CD14-positive monocyte (primary cell): ENCODE measurements at regions not wholly inside any gene's neighbourhood (a gene's known extent, or its start where the extent isn't known, plus 50 kb on each side); places are given as distances from the start of the nearest gene placed in this dataset.

Experiments used
- DNase-seq, 3 donors: peaks; one replicate each; pipeline ENCODE4 v3.0.0-alpha.2; 2011 to 2022
- H2AFZ ChIP-seq: 2 replicates; pipeline ENCODE4 v1.6.0; 2012; ENCODE audit warnings: mild to moderate bottlenecking, low read depth, low read length, inconsistent platforms; ENCODE audit not compliant: insufficient read depth, poor library complexity, severe bottlenecking
- H3K27ac ChIP-seq, 2 donors: 1 replicate in 1 of 2; 2 replicates in 1 of 2; pipeline ENCODE4 v1.5.1; 2012 to 2013; ENCODE audit warnings: low read length in 2 of 2, control low read depth in 1 of 2, inconsistent platforms in 1 of 2, low read depth in 1 of 2, mild to moderate bottlenecking in 1 of 2
- H3K27me3 ChIP-seq, 2 donors: one replicate each; pipeline versions ENCODE4 v1.6.0 to v1.6.1; 2011 to 2013; ENCODE audit warnings: low read length in 2 of 2; ENCODE audit not compliant: control insufficient read depth in 2 of 2, insufficient read depth in 2 of 2
- H3K36me3 ChIP-seq, 2 donors: replicated peaks in 1 of 2; 1 replicate in 1 of 2; 2 replicates in 1 of 2; pipeline versions ENCODE4 v1.5.1 to v1.6.1; 2012 to 2013; ENCODE audit warnings: low read length in 2 of 2, control low read depth in 1 of 2, inconsistent platforms in 1 of 2, mild to moderate bottlenecking in 1 of 2; ENCODE audit not compliant: insufficient read depth in 2 of 2, control insufficient read depth in 1 of 2
- H3K4me1 ChIP-seq, 2 donors: 1 replicate in 1 of 2; 2 replicates in 1 of 2; pipeline versions ENCODE4 v1.5.1 to v1.6.1; 2012 to 2013; ENCODE audit warnings: low read length in 2 of 2, control low read depth in 1 of 2, inconsistent platforms in 1 of 2, mild to moderate bottlenecking in 1 of 2, moderate library complexity in 1 of 2; ENCODE audit not compliant: insufficient read depth in 2 of 2, control insufficient read depth in 1 of 2
- H3K4me2 ChIP-seq: replicated peaks from 2 replicates; pipeline ENCODE3; 2012; ENCODE audit warnings: low read length, moderate library complexity, mild to moderate bottlenecking; ENCODE audit not compliant: poor library complexity, severe bottlenecking; ENCODE audit errors: extremely low read depth
- H3K4me3 ChIP-seq, 3 experiments: fragments of 200-600 bp in 1 of 3; sonication (generic) in 1 of 3; replicated peaks in 1 of 3; 1 replicate in 2 of 3; 2 replicates in 1 of 3; pipeline ENCODE4 v1.5.1; 2011 to 2013; ENCODE audit warnings: low read length in 3 of 3, mild to moderate bottlenecking in 3 of 3, control low read depth in 2 of 3, low read depth in 2 of 3, inconsistent platforms in 1 of 3, moderate library complexity in 1 of 3
- H3K79me2 ChIP-seq: 2 replicates; pipeline ENCODE4 v1.6.0; 2012; ENCODE audit warnings: mild to moderate bottlenecking, control low read depth, inconsistent platforms, low read length, moderate library complexity; ENCODE audit not compliant: insufficient read depth
- H3K9ac ChIP-seq: 2 replicates; pipeline ENCODE4 v1.6.0; 2017; ENCODE audit warnings: low read length, mild to moderate bottlenecking; ENCODE audit not compliant: insufficient read depth, poor library complexity, severe bottlenecking
- H3K9me3 ChIP-seq, 2 donors: replicated peaks in 1 of 2; 1 replicate in 1 of 2; 2 replicates in 1 of 2; pipeline versions ENCODE4 v1.5.1 to v1.6.1; 2012 to 2013; ENCODE audit warnings: low read length in 2 of 2, control low read depth in 1 of 2; ENCODE audit not compliant: control insufficient read depth in 1 of 2, insufficient read depth in 1 of 2
- H4K20me1 ChIP-seq: 2 replicates; pipeline ENCODE4 v1.6.0; 2012; ENCODE audit warnings: mild to moderate bottlenecking, low read length, control low read depth, moderate library complexity; ENCODE audit not compliant: insufficient read depth
- H3K27ac Mint-ChIP-seq, 7 donors: one replicate each; pipeline ENCODE4 v1.8.0; 2020; ENCODE audit warnings: mild to moderate bottlenecking in 7 of 7, mixed read lengths in 7 of 7, moderate library complexity in 6 of 7, inconsistent platforms in 2 of 7
- H3K27me3 Mint-ChIP-seq, 3 donors: one replicate each; pipeline ENCODE4 v1.8.0; 2021 to 2022; ENCODE audit warnings: low read depth in 3 of 3, mild to moderate bottlenecking in 3 of 3, mixed read lengths in 3 of 3, moderate library complexity in 3 of 3, inconsistent platforms in 1 of 3
- H3K36me3 Mint-ChIP-seq, 2 donors: one replicate each; pipeline ENCODE4 v1.8.0; 2020; ENCODE audit warnings: mixed read lengths in 2 of 2, inconsistent platforms in 1 of 2, mild to moderate bottlenecking in 1 of 2
- H3K4me1 Mint-ChIP-seq: one replicate; pipeline ENCODE4 v1.8.0; 2020; ENCODE audit warnings: mild to moderate bottlenecking, mixed read lengths
- H3K4me3 Mint-ChIP-seq, 2 donors: one replicate each; pipeline ENCODE4 v1.8.0; 2020; ENCODE audit warnings: mild to moderate bottlenecking in 2 of 2, mixed read lengths in 2 of 2, moderate library complexity in 1 of 2
- H3K9me3 Mint-ChIP-seq, 7 donors: one replicate each; pipeline ENCODE4 v1.8.0; 2020 to 2022; ENCODE audit warnings: mixed read lengths in 7 of 7, mild to moderate bottlenecking in 6 of 7, moderate library complexity in 6 of 7, inconsistent platforms in 2 of 7
- CTCF ChIP-seq: fragments of 200-600 bp; IDR thresholded peaks from one replicate; pipeline ENCODE4 v1.8.0; 2022; ENCODE audit warnings: antibody characterized with exemption, mild to moderate bottlenecking
- WGBS: methylation state at CpG from one replicate; pipeline ENCODE4 v1.1.5; 2013; ENCODE audit warnings: missing lambda C conversion rate; ENCODE audit not compliant: insufficient coverage; 5-methylcytosine and 5-hydroxymethylcytosine counted together
- intact Hi-C, 2 donors: fragments of 100-400 bp; cut with micrococcal nuclease; formaldehyde crosslinking; loops; one replicate each; pipeline versions ENCODE4 v1.15.0 to v1.15.1; 2023

DNA sequence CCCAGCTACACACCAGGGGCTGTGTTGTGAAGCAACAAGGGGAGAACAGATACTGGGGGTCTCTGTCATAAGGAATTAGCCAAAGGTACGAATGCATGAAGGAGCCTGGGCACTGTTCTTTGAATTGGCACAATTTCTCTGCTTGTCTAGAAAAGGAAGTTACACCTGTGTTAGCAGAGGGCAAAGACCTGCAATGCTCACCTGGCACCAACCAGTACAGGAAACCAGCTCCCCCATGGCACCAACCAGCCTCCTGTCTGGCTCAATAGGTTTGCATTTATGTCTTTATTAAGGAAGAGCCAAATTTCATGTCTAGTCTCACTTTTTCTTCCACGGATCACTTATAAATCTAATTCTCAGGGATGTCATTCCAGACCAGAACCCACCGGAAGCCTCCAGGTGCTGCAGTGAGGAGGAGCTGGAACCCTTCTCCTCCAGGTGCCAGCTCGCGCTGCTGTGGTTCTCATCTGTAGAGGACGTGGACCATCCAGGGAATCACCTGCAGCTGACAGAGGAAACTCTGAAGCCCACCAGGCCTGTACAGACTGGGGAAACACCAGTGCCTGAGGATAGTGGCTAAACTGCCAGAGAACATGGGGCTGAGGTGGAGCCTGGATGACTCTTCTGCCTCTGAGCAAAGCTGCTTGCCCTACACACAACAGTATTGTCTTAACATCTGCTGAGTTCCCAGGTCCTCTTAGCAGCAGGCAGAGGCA is 113.4 kb upstream of the TRIM2 start:
- Histone ChIP-seq H3K36me3 (no peaks in the 10 kb centered on the region), H3K27ac (no peak overlapping the region), H3K9ac (no peak overlapping the region), H3K4me1 (no peaks in the 10 kb centered on the region), H4K20me1 (no peaks in the 10 kb centered on the region), H3K9me3 (no peaks in the 10 kb centered on the region), H3K27me3 (no peaks in the 10 kb centered on the region), H3K79me2 (no peaks in the 10 kb centered on the region), H3K4me3 (no peak overlapping the region), H2AFZ (no peak overlapping the region), H3K4me2 (no peak overlapping the region)
- Mint-ChIP-seq H3K36me3 (no peaks in the 10 kb centered on the region), H3K4me1 (no peaks in the 10 kb centered on the region), H3K27ac (no peak overlapping the region), H3K9me3 (no peaks in the 10 kb centered on the region), H3K27me3 (peaks cover 0 to 2% (median 0%) of the 10 kb centered on the region in 3 donors), H3K4me3 (no peak overlapping the region)
- intact Hi-C loops: no loop called here
- DNase-seq: no peak
- no peak for TF ChIP-seq CTCF
- WGBS: 94% methylated on average over 4 of the region's 6 CpGs

DNA sequence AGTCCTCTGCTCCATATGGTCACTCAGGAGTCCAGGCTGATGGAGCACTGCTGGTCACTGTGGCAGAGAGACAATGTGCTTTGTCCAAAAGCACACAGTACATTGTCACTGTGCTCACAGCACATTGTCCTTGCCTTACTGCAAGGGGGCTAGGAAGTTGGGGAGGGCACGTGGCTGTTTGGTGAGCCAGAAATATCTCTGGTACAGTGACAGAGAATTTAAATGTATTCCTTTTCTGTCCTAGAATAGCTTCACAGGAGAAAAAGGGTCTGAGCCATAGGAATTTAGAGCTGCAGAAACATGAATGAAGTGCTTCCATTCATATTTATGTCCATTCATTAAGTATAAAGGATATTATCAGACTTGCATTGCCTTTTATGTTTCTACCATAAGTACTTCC is 110.8 kb upstream of the TRIM2 start:
- no peaks in the 10 kb centered on the region for H3K36me3 Mint-ChIP-seq
- no peak overlapping the region for H3K4me3 Mint-ChIP-seq
- no peak overlapping the region for H3K27ac Mint-ChIP-seq
- H3K9ac ChIP-seq: no peak overlapping the region
- no peaks in the 10 kb centered on the region for H3K4me1 ChIP-seq
- H3K27me3 ChIP-seq: no peaks in the 10 kb centered on the region
- no peak overlapping the region for H3K4me2 ChIP-seq
- no peaks in the 10 kb centered on the region for H3K36me3 ChIP-seq
- no peak overlapping the region for H3K4me3 ChIP-seq
- intact Hi-C loops: no loop called here
- WGBS: no CpG with 5 or more reads among the region's 1 CpG
- no peak for TF ChIP-seq CTCF
- no peaks in the 10 kb centered on the region for H3K4me1 Mint-ChIP-seq
- no peak overlapping the region for H2AFZ ChIP-seq
- no peaks in the 10 kb centered on the region for H4K20me1 ChIP-seq
- H3K27me3 Mint-ChIP-seq: no peaks in the 10 kb centered on the region
- no peaks in the 10 kb centered on the region for H3K9me3 Mint-ChIP-seq
- no peak overlapping the region for H3K27ac ChIP-seq
- no peak for DNase-seq
- no peaks in the 10 kb centered on the region for H3K79me2 ChIP-seq
- H3K9me3 ChIP-seq: no peaks in the 10 kb centered on the region
